HepG2 (cell line): ENCODE measurements at regions not wholly inside any gene's neighbourhood (a gene's known extent, or its start where the extent isn't known, plus 50 kb on each side); places are given as distances from the start of the nearest gene placed in this dataset.

ENCODE experiments used
- CHD4 ChIP-seq: fragments of 200-600 bp; sonication (generic); IDR thresholded peaks from 2 replicates; pipeline ENCODE4 v1.7.0; 2017; ENCODE audit warnings: mild to moderate bottlenecking, low read length, borderline replicate concordance
- CSRNP2 ChIP-seq: sonication (generic); formaldehyde crosslinking; conservative IDR thresholded peaks from 2 replicates; pipeline ENCODE4 v1.8.0; 2022; ENCODE audit warnings: low read depth, missing genetic modification reagents
- ETV5 ChIP-seq: IDR thresholded peaks from 2 replicates; pipeline ENCODE4 v1.6.1; 2018; ENCODE audit warnings: missing biosample characterization, missing genetic modification reagents, inconsistent platforms, borderline replicate concordance
- EZH2 ChIP-seq: conservative IDR thresholded peaks from 2 replicates; pipeline ENCODE4 v1.6.1; 2012; ENCODE audit warnings: mild to moderate bottlenecking, low read depth, low read length, moderate library complexity
- FOXA1 ChIP-seq, 2 experiments: fragments of 450-650 bp in 1 of 2; sonication (generic) in 1 of 2; formaldehyde crosslinking in 1 of 2; IDR thresholded peaks; 2 replicates each; pipeline versions ENCODE4 v1.4.0 to v1.6.1; 2016 to 2020; ENCODE audit warnings: missing genetic modification reagents in 1 of 2
- GABPA ChIP-seq, 2 experiments: IDR thresholded peaks; 2 replicates each; pipeline ENCODE4 v1.6.1; 2011 to 2016; ENCODE audit warnings: low read depth in 2 of 2, low read length in 1 of 2, missing biosample characterization in 1 of 2, missing genetic modification characterization in 1 of 2
- GABPB1 ChIP-seq: IDR thresholded peaks from 2 replicates; pipeline ENCODE4 v1.6.1; 2016; ENCODE audit warnings: mild to moderate bottlenecking, missing genetic modification reagents, moderate library complexity, missing compliant biosample characterization
- HIVEP1 ChIP-seq: sonication (generic); formaldehyde crosslinking; IDR thresholded peaks from 2 replicates; pipeline ENCODE4 v1.4.0; 2020; ENCODE audit warnings: mild to moderate bottlenecking, missing genetic modification reagents
- LCORL ChIP-seq, 2 experiments: fragments of 450-650 bp in 1 of 2; sonication (generic) in 1 of 2; formaldehyde crosslinking in 1 of 2; IDR thresholded peaks; 2 replicates each; pipeline versions ENCODE4 v1.5.0 to v1.6.1; 2017 to 2020; ENCODE audit warnings: antibody characterized with exemption in 1 of 2, missing genetic modification reagents in 1 of 2
- MTERF4 ChIP-seq: sonication (generic); formaldehyde crosslinking; IDR thresholded peaks from 2 replicates; pipeline ENCODE4 v1.8.0; 2023; ENCODE audit warnings: mild to moderate bottlenecking, missing genetic modification reagents
- MTF2 ChIP-seq: sonication (generic); formaldehyde crosslinking; IDR thresholded peaks from 2 replicates; pipeline ENCODE4 v1.5.0; 2020; ENCODE audit warnings: missing genetic modification reagents, borderline replicate concordance
- ZBTB10 ChIP-seq: sonication (generic); formaldehyde crosslinking; IDR thresholded peaks from 2 replicates; pipeline ENCODE4 v1.4.0; 2020; ENCODE audit warnings: missing genetic modification reagents, borderline replicate concordance
- ZNF205 ChIP-seq: IDR thresholded peaks from 2 replicates; pipeline ENCODE4 v1.6.1; 2018; ENCODE audit warnings: missing biosample characterization, missing genetic modification reagents
- ZNF772 ChIP-seq: sonication (generic); formaldehyde crosslinking; IDR thresholded peaks from 2 replicates; pipeline ENCODE4 v1.5.0; 2020; ENCODE audit warnings: mild to moderate bottlenecking, missing genetic modification reagents
- ZNF782 ChIP-seq: sonication (generic); formaldehyde crosslinking; IDR thresholded peaks from 2 replicates; pipeline ENCODE4 v1.4.0; 2020; ENCODE audit warnings: missing genetic modification reagents, mild to moderate bottlenecking, borderline replicate concordance
- ZSCAN12 ChIP-seq: sonication (generic); formaldehyde crosslinking; IDR thresholded peaks from 2 replicates; pipeline ENCODE4 v1.9.0; 2021; ENCODE audit warnings: mild to moderate bottlenecking, missing genetic modification reagents

- TF ChIP-seq CSRNP2 (no peak), MTERF4 (CRISPR knock-in tag) (0 out of 2 replicates have a peak, but pooled peaks have one; percentile 13), ZNF772 (CRISPR knock-in tag) (no peak; the same call in 1 of the 2 replicates), ZSCAN12 (CRISPR knock-in tag) (no peak), FOXA1 (IDR thresholded peaks at IDR 0.05) (no peak), FOXA1 (CRISPR knock-in tag; IDR thresholded peaks at IDR 0.05) (0 out of 2 replicates have a peak, but pooled peaks have one; percentile 18), ZBTB10 (CRISPR knock-in tag) (no peak), GABPB1 (CRISPR knock-in tag) (0 out of 2 replicates have a peak, but pooled peaks have one; percentile 75), MTF2 (CRISPR knock-in tag) (peak; percentile 88), GABPA (IDR thresholded peaks at IDR 0.05; ENCODE audit: low read depth, low read length) (no peak; the same call in 1 of the 2 replicates), GABPA (CRISPR knock-in tag; IDR thresholded peaks at IDR 0.05; ENCODE audit: low read depth) (0 out of 2 replicates have a peak, but pooled peaks have one; percentile 5), HIVEP1 (peak; percentile 23; the same call in 1 of the 2 replicates), CHD4 (peak; percentile 63; the same call in 1 of the 2 replicates), ZNF782 (CRISPR knock-in tag) (0 out of 2 replicates have a peak, but pooled peaks have one; percentile 8), ZNF205 (no peak), ETV5 (peak; percentile 58), LCORL (IDR thresholded peaks at IDR 0.05) (no peak), LCORL (CRISPR knock-in tag; IDR thresholded peaks at IDR 0.05) (peak; percentile 66), EZH2 (0 out of 2 replicates have a peak, but pooled peaks have one; percentile 52)
Observed at GRCh38 chr6:41426888-41427641, 91.7 kb downstream of the NCR2 start (continued).
